Activated naive CD8-positive, alpha-beta T cell treated with anti-CD3 and anti-CD28 coated beads, Interleukin-2, amount 10 ng/mL, durations not matched to agents 7 days and 5 days (primary cell): ENCODE measurements at regions not wholly inside any gene's neighbourhood (a gene's known extent, or its start where the extent isn't known, plus 50 kb on each side); places are given as distances from the start of the nearest gene placed in this dataset.

Experiments
- ATAC-seq: fragments of 150-1000 bp; cut with Tn5 transposase; one replicate; pipeline ENCODE4 v1.10.0; 2021; ENCODE audit warnings: low read depth, moderate library complexity
- POLR2A ChIA-PET: fragments of 350-600 bp; sonication (Branson Sonifier 250); formaldehyde crosslinking; loops from one replicate; lab custom pipeline; 2021; ENCODE audit warnings: antibody characterized with exemption; lab: Charles Lee
- DNase-seq: peaks from one replicate; pipeline ENCODE4 v3.0.0; 2021
- H3K27ac Mint-ChIP-seq: one replicate; pipeline ENCODE4 v1.8.0; 2022; ENCODE audit warnings: mild to moderate bottlenecking, mixed read lengths
- H3K27me3 Mint-ChIP-seq: one replicate; pipeline ENCODE4 v1.8.0; 2022; ENCODE audit warnings: mild to moderate bottlenecking, moderate library complexity, mixed read lengths
- H3K36me3 Mint-ChIP-seq: one replicate; pipeline ENCODE4 v1.8.0; 2021; ENCODE audit warnings: mild to moderate bottlenecking, mixed read lengths
- H3K4me1 Mint-ChIP-seq: one replicate; pipeline ENCODE4 v1.8.0; 2021; ENCODE audit warnings: mixed read lengths
- H3K4me3 Mint-ChIP-seq: one replicate; pipeline ENCODE4 v1.8.0; 2022; ENCODE audit warnings: mild to moderate bottlenecking, moderate library complexity, mixed read lengths
- H3K9me3 Mint-ChIP-seq: one replicate; pipeline ENCODE4 v1.8.0; 2021; ENCODE audit warnings: mixed read lengths

DNA sequence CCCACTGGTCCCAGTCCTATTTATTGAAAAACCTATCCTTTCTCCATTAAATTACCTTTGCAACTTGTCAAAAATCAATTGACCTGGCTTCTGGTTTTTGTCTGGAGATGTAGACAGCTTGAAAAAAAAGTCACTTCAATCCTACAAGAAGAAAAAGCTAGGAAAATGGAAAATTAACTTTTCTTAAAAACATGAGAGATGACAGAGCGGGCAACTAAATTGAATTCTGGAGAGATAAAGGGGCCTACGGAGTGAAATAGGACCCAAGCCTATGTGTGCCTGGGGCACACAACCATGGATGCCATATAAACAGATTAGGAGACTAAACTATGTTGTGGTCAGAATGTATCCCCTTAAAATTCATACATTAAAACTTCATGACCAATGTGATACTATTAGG, 363.3 kb upstream of the SLCO3A1 start:
- POLR2A ChIA-PET: interaction anchor here (1.7 kb wide), 1 partner anchor 20 kb away, joined by 6 read pairs; no protein-coding TSS in a partner anchor
- no peak for ATAC-seq
- Mint-ChIP-seq H3K4me3 (no peak overlapping the region), H3K27ac (no peak overlapping the region), H3K27me3 (peaks cover 2% of the 10 kb centered on the region), H3K36me3 (peaks cover 39% of the 10 kb centered on the region), H3K4me1 (peaks cover 16% of the 10 kb centered on the region), H3K9me3 (peaks cover 11% of the 10 kb centered on the region)
- DNase-seq: no peak

DNA sequence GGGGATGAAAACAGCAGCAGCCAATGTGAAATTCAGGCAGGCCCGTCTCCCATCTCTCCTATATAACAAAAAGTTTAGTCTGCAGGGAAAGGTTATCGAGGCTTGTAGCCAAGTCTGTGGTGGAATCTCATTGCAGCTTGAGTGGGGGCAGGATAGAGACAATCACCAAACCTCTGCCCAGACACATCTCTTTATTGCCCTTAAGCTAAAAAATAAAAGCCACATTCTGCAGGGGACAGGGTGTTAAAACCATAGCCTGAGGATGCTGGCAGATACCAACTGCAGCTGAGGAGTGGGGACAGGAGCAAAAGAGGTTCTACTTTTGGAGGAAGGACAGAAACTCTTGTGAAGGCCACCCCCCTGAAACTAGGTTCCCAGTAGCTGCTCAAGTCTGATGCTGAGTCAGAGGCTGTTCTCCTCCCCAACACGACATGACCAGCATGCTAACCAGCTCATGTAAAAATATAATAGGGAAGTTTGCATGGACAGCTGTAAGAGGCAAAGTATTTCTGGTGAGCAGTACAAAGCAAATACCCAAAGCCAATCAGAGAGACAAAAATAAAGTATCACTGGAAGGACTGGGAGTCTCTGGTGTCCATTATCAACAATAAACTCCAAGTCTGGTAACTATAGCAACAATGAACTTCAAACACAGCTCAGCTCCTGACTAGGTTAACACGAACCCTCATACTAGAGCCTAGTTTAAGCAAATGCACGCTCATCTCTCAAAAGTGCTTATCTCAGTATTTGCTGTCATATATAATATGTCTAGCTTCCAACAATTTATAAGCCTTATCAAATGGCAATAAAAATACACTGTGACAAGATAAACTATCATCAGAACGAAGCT, 362.2 kb upstream of the SLCO3A1 start:
- Mint-ChIP-seq H3K4me3 (peak overlapping the region; percentile 23), H3K9me3 (peaks cover 14% of the 10 kb centered on the region), H3K27ac (peak overlapping the region; percentile 63), H3K27me3 (peaks cover 5% of the 10 kb centered on the region), H3K4me1 (peaks cover 14% of the 10 kb centered on the region), H3K36me3 (peaks cover 33% of the 10 kb centered on the region)
- DNase-seq: no peak
- peak; percentile 86 for ATAC-seq
- POLR2A ChIA-PET: interaction anchor here (0.8 to 1.7 kb wide), 6 partner anchors 18 to 215 kb away, joined by 3 to 6 read pairs (median 3); no protein-coding TSS in a partner anchor

DNA sequence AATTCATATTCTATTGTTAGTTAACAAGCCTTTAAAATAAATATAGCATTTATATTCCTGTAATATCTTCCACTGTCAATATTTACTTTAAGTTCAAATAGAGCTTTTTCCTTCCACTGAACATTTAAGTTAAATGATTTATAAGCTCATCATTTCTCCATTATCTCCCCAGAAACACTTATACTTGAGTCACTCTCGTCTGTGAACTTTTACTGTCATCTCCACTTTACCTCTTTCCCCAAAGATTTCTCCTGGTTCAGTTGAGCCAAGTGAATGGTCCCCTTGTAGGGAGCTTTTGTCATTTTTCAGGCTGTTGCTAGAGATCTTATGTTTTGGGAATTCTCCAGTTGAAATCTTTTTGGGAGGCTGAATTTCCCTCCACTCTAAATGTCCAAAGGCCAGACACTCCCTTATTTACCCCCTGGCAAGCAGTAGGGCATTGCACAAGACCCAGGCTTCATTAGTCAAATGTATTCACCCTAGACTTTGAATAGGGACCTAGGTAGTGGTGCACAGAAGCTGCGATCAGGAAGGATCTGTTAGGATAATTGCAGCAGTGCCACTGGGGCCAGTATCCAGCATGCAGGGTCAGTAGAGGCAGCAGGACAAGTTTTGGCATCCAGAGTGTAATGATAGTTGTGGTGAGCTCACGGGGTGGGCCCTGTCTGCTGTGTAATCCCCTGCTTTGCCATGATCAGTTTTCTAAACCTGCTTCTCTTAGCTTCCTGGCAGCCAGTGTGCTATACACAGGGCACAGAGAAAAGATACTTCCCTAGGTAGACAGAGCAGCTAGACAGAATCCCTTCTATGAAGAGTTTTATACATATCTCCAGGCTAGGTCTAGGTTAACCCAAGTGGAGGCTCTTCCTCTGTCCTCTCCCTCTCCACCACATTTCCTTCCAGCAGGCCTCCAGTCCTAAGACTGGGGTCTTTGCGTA, 356.5 kb upstream of the SLCO3A1 start:
- Mint-ChIP-seq H3K4me3 (no peak overlapping the region), H3K36me3 (peaks cover 14% of the 10 kb centered on the region), H3K27ac (no peak overlapping the region), H3K27me3 (peaks cover 5% of the 10 kb centered on the region), H3K9me3 (peaks cover 7% of the 10 kb centered on the region), H3K4me1 (peaks cover 4% of the 10 kb centered on the region)
- POLR2A ChIA-PET: no interaction called here
- no peak for ATAC-seq
- DNase-seq: no peak

- Mint-ChIP-seq H3K4me3 (no peak overlapping the region), H3K27ac (no peak overlapping the region), H3K36me3 (peaks cover 13% of the 10 kb centered on the region), H3K27me3 (peaks cover 3% of the 10 kb centered on the region), H3K9me3 (peaks cover 9% of the 10 kb centered on the region), H3K4me1 (peaks cover 2% of the 10 kb centered on the region)
- ATAC-seq (no peak), DNase-seq (no peak)
- POLR2A ChIA-PET: no interaction called here
Observed at GRCh38 chr15:91498046-91498748, 355.3 kb upstream of the SLCO3A1 start.

GRCh38 chr15:91498749-91499062, 354.8 kb upstream of the SLCO3A1 start:
- POLR2A ChIA-PET: no interaction called here
- Mint-ChIP-seq H3K36me3 (peaks cover 13% of the 10 kb centered on the region), H3K4me1 (peaks cover 2% of the 10 kb centered on the region), H3K4me3 (no peak overlapping the region), H3K27ac (no peak overlapping the region), H3K27me3 (peaks cover 3% of the 10 kb centered on the region), H3K9me3 (peaks cover 9% of the 10 kb centered on the region)
- no peak for ATAC-seq
- no peak for DNase-seq

- peaks cover 13% of the 10 kb centered on the region for H3K36me3 Mint-ChIP-seq
- DNase-seq (no peak), ATAC-seq (no peak)
- H3K4me3 Mint-ChIP-seq: no peak overlapping the region
- H3K9me3 Mint-ChIP-seq: peaks cover 9% of the 10 kb centered on the region
- no peak overlapping the region for H3K27ac Mint-ChIP-seq
- POLR2A ChIA-PET: no interaction called here
- peaks cover 2% of the 10 kb centered on the region for H3K4me1 Mint-ChIP-seq
- peaks cover 3% of the 10 kb centered on the region for H3K27me3 Mint-ChIP-seq
Observed at GRCh38 chr15:91499774-91500383, 353.6 kb upstream of the SLCO3A1 start.

DNA sequence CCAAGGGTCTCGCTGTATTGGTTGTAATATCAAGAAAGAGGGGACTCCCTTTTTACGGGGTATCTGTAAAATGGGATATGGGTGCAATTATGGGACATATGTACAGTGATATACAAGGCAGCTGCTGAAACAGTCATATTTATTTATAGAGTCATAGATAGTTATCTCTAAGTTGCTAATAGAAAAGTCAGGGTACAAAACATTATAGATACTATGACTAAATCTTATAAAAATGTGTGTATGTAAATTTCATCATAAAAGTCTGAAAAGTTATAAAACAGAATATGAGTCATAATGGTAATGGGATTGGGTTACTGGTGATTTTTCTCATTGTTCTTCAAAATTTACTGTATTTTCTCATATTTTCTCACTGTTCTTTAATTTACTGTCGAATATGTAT, 344.9 kb upstream of the SLCO3A1 start:
- H3K27me3 Mint-ChIP-seq: peaks cover 11% of the 10 kb centered on the region
- no peak overlapping the region for H3K4me3 Mint-ChIP-seq
- ATAC-seq: no peak
- no peak for DNase-seq
- H3K36me3 Mint-ChIP-seq: peaks cover 9% of the 10 kb centered on the region
- POLR2A ChIA-PET: no interaction called here
- no peaks in the 10 kb centered on the region for H3K4me1 Mint-ChIP-seq
- H3K9me3 Mint-ChIP-seq: peaks cover 8% of the 10 kb centered on the region
- no peak overlapping the region for H3K27ac Mint-ChIP-seq

DNA sequence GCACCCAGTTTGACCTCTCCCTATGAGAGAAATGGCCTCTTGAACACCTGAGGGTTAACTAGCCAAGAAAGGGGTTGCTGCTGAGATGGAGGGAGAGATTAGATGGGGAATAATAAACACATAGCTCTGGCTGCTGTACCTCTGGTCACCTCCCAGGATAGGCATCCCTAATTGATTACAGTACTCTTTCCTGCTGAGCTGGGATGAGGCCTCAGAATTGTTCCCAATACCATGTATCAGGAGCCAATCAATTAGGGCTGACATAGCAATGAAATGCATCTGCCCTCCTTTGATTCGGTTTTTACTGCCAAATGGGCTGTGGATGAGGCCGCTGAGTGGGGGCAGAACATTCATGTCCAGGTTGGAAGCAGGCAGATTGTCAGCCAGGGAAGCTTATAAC, 339.4 kb upstream of the SLCO3A1 start:
- POLR2A ChIA-PET: interaction anchor here (1.2 kb wide), 1 partner anchor 14 kb away, joined by 3 read pairs; no protein-coding TSS in a partner anchor
- Mint-ChIP-seq H3K36me3 (peaks cover 20% of the 10 kb centered on the region), H3K4me3 (no peak overlapping the region), H3K9me3 (peaks cover 9% of the 10 kb centered on the region), H3K27me3 (peaks cover 11% of the 10 kb centered on the region), H3K4me1 (peaks cover 19% of the 10 kb centered on the region), H3K27ac (no peak overlapping the region)
- DNase-seq: no peak
- ATAC-seq: no peak

- H3K27me3 Mint-ChIP-seq: peaks cover 5% of the 10 kb centered on the region
- H3K36me3 Mint-ChIP-seq: peaks cover 24% of the 10 kb centered on the region
- H3K4me3 Mint-ChIP-seq: no peak overlapping the region
- POLR2A ChIA-PET: no interaction called here
- no peak for ATAC-seq
- no peak overlapping the region for H3K27ac Mint-ChIP-seq
- peaks cover 22% of the 10 kb centered on the region for H3K4me1 Mint-ChIP-seq
- H3K9me3 Mint-ChIP-seq: peaks cover 9% of the 10 kb centered on the region
- DNase-seq: no peak
Observed at GRCh38 chr15:91515188-91515754, 338.2 kb upstream of the SLCO3A1 start.

- Mint-ChIP-seq H3K27ac (no peak overlapping the region), H3K36me3 (peaks cover 28% of the 10 kb centered on the region), H3K4me3 (no peak overlapping the region), H3K9me3 (peaks cover 9% of the 10 kb centered on the region), H3K4me1 (peaks cover 31% of the 10 kb centered on the region), H3K27me3 (no peaks in the 10 kb centered on the region)
- DNase-seq: no peak
- ATAC-seq: no peak
- POLR2A ChIA-PET: interaction anchor here (0.5 kb wide), 1 partner anchor 858 kb away, joined by 5 read pairs; no protein-coding TSS in a partner anchor
Observed at GRCh38 chr15:91516866-91517265, 336.6 kb upstream of the SLCO3A1 start.

DNA sequence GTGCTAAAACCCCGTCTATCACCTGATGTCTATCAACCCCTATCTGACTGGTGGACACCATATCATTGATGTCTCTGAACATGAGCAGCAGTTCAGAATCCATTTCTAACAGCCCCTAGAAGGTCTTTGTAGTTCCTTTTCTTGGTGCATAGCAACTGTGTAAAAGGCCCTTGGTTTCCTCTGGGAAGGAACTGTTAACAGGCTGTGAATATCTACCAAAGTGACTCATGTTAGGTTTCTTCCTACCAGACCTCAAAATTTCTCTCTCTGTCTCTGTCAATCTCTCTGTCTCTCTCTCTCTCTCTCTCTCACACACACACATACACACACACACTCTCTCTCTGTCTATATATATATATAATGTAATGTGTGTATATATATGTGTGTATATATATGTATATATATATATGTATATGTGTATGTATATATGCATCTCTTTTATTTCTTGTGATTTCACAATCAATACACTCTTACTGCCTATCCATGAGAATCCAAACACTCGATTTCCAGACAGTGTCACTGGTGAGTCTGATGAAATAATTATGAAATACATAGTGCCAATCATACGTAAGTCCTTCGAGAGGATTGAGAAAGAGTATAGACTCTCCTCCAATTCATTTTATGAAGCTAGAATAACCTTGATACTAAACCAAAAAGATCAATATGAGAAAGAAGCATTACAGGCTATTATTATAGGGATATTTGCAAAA, 335.9 kb upstream of the SLCO3A1 start:
- DNase-seq: no peak
- no peak overlapping the region for H3K4me3 Mint-ChIP-seq
- H3K27ac Mint-ChIP-seq: no peak overlapping the region
- H3K9me3 Mint-ChIP-seq: peaks cover 9% of the 10 kb centered on the region
- POLR2A ChIA-PET: interaction anchor here (0.5 kb wide), 1 partner anchor 859 kb away, joined by 5 read pairs; no protein-coding TSS in a partner anchor
- H3K4me1 Mint-ChIP-seq: peaks cover 39% of the 10 kb centered on the region
- no peak for ATAC-seq
- H3K36me3 Mint-ChIP-seq: peaks cover 31% of the 10 kb centered on the region
- no peaks in the 10 kb centered on the region for H3K27me3 Mint-ChIP-seq

DNA sequence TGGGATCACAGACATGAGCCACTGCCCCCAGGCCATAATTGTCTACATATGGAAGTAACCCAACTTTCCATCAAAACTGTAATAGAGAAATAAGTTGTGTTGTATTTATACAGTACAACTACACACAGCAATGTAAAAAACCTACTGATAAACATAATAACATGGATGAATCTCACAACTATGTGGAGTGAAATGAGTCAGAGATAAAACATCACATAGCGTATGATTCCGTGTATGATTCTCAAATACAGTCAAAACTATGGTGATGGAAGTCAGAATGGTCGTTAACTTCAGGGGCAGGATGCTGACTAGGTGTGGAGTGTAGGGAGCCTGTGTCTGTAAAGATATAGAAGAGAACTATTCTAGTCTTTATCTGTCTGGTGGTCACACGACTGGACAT, 332.7 kb upstream of the SLCO3A1 start:
- DNase-seq (no peak), ATAC-seq (no peak)
- POLR2A ChIA-PET: interaction anchor here (1.0 to 1.1 kb wide), 3 partner anchors 37 to 218 kb away, joined by 3 read pairs; no protein-coding TSS in a partner anchor
- Mint-ChIP-seq H3K27me3 (no peaks in the 10 kb centered on the region), H3K9me3 (peaks cover 6% of the 10 kb centered on the region), H3K4me3 (no peak overlapping the region), H3K27ac (no peak overlapping the region), H3K4me1 (peaks cover 45% of the 10 kb centered on the region), H3K36me3 (peaks cover 26% of the 10 kb centered on the region)
